Stomach (tissue), 4 donors: ENCODE measurements at regions not wholly inside any gene's neighbourhood (a gene's known extent, or its start where the extent isn't known, plus 50 kb on each side); places are given as distances from the start of the nearest gene placed in this dataset.

Source experiments
- CTCF ChIP-seq, 7 experiments: fragments of 450-650 bp in 4 of 7; fragments of 200-600 bp in 3 of 7; sonication (generic) in 3 of 7; IDR thresholded peaks; one replicate each; pipeline ENCODE4 v1.5.1; 2016 to 2019; ENCODE audit warnings: antibody characterized with exemption in 7 of 7, control low read depth in 2 of 7, mild to moderate bottlenecking in 1 of 7
- POLR2A ChIP-seq, 4 donors: fragments of 450-650 bp; IDR thresholded peaks; one replicate each; pipeline ENCODE4 v1.6.1; 2016; ENCODE audit warnings: antibody characterized with exemption in 4 of 4, control low read depth in 2 of 4, mild to moderate bottlenecking in 1 of 4, moderate library complexity in 1 of 4

GRCh38 chr13:70835371-70835770 is 727.1 kb upstream of the KLHL1 start:
- TF ChIP-seq CTCF (IDR thresholded peaks at IDR 0.05) (no peak), POLR2A (IDR thresholded peaks at IDR 0.05) (no peak)
